Right kidney (tissue), 1 donor: ENCODE measurements at regions not wholly inside any gene's neighbourhood (a gene's known extent, or its start where the extent isn't known, plus 50 kb on each side); places are given as distances from the start of the nearest gene placed in this dataset.

ENCODE experiments used
- DNase-seq: peaks from one replicate; pipeline ENCODE4 v3.0.0-alpha.2; 2016

- no peak for DNase-seq
Measured at GRCh38 chr2:220935789-220936321, 636.2 kb downstream of the EPHA4 start.

DNA sequence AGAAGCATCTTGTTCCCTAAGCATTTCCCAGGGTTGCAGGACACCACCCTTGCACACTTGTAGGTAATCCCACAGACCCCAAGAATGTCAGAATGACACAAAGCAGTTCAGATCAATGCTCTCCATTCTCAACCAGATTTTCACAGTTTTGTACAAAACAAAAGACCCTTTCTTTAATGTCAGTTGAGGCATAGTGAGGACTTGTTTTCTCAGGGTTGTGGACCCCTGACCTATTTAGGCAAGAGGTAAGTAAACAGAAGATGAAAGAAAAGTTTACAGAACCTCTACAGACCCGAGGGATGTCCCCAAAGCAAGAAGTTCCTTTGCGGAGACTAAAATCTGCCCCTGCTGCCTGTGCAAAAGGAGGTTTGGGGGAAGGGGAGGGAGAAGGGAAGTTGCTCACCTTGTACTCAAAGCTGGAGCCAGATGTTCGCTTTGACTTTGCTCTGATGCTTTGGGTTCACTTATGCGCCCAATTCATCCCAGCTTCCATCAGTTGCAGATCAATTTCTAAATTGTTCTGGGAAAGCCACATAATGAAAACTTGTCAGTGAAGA is 635.4 kb downstream of the EPHA4 start:
- DNase-seq = no peak

GRCh38 chr2:220937245-220937644 is 634.9 kb downstream of the EPHA4 start:
- DNase-seq = no peak

GRCh38 chr2:220940646-220941045 is 631.5 kb downstream of the EPHA4 start:
- no peak for DNase-seq

DNA sequence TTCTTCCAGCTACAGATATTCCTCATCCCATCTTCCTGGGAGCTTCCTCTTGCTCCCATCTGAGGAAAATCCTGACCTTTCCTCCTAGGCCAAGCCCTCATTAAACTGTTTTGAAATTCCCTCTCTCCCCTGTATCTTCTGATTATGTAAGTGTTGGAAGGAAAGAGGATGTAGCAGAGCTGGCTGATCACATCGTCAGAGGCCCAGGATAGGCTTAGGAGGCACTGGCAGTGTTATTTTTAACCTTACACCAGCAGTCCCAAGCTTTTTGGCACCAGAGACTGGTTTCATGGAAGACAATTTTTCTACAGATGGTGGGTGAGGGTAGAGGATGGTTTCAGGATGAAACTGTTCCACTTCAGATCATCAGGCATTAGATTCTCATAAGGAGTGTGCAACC is 630.4 kb downstream of the EPHA4 start:
- no peak for DNase-seq

- DNase-seq = no peak
Measured at GRCh38 chr2:220946552-220946951, 625.6 kb downstream of the EPHA4 start.

DNA sequence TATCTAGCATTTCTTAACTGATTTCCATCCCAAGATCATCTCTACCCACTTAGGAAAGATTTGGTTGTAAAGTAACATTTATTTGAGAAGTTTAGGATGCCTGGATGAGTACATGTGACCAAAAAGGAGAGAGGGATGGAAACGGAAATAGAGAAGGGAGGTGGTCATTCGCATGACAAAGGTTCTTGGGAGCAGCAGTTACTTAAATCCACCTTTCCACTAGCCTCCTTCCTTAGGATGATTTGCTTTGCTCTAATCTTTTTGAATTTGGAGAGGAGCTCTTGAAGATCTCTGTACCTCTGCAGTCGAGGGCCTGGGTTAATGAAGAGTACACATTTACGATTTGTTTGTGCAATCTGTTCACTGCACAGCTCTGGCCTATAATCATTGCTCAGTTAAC is 623.5 kb downstream of the EPHA4 start:
- DNase-seq = no peak

DNA sequence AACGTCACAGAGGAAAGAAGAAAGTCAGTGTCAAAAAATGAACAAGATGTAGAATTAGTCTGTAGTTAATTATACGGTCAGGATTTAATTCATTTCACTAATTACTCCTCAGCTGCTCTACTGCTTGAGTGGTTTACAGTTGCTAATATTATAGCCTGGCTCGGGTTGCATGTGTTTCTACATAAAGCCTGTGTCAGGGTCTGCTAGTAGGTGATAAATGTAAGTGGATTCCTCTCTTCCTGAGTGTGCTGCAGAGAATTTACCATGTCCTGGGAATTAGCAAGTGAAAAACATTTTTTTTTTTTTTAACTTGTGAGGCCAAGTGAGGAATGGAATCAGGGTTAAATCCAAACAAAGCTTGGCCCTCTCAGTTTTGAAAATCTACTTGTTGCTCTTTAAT is 622.6 kb downstream of the EPHA4 start:
- no peak for DNase-seq

DNA sequence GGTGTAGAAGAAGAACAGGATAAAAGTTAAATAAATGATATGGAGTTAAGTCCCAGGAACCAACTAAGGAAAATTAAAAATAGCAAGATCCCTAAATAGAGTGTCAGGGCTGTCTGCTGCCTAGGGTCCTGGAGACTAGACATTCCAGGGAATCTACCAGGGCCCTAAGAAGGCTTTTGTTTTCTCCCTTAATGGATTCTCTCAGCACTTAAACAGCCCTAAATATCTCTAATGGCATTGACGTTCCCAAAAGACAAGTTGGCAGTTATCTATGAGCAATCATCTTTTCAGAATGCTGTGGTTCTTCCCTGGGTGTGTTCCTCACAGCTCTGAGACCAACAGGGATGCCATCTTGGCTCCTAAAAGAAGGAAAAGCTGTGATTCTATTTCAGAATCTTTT is 616.3 kb downstream of the EPHA4 start:
- DNase-seq = no peak

GRCh38 chr2:220956429-220956828 is 615.7 kb downstream of the EPHA4 start:
- no peak for DNase-seq

- DNase-seq = no peak
Measured at GRCh38 chr2:220959391-220959802, 612.7 kb downstream of the EPHA4 start.

- DNase-seq = no peak
Measured at GRCh38 chr2:220961143-220961860, 610.8 kb downstream of the EPHA4 start.

GRCh38 chr2:220962556-220962955 is 609.5 kb downstream of the EPHA4 start:
- DNase-seq = no peak

- no peak for DNase-seq
Measured at GRCh38 chr2:220963076-220963475, 609.0 kb downstream of the EPHA4 start.

GRCh38 chr2:220963930-220964329 is 608.2 kb downstream of the EPHA4 start:
- no peak for DNase-seq

DNA sequence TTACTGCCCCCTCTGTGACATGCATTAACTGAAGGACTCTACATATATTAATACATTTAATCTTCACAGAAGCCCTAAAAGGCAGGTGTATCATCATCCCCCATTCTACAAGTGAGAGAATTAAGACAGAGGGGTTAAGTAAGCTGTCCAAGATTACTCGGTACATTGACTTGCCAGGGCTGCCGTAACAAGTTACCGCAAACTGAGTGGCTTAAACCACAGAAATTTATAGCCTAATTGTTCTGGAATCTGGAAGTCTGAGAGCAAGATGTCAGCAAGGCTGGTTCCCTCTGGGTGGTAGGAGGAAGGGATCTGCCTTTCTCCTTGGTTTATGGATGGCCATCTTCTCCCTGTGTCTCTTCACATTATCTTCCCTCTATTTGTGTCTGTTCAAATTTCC is 605.5 kb downstream of the EPHA4 start:
- no peak for DNase-seq

GRCh38 chr2:220969348-220969747 is 602.8 kb downstream of the EPHA4 start:
- no peak for DNase-seq

DNA sequence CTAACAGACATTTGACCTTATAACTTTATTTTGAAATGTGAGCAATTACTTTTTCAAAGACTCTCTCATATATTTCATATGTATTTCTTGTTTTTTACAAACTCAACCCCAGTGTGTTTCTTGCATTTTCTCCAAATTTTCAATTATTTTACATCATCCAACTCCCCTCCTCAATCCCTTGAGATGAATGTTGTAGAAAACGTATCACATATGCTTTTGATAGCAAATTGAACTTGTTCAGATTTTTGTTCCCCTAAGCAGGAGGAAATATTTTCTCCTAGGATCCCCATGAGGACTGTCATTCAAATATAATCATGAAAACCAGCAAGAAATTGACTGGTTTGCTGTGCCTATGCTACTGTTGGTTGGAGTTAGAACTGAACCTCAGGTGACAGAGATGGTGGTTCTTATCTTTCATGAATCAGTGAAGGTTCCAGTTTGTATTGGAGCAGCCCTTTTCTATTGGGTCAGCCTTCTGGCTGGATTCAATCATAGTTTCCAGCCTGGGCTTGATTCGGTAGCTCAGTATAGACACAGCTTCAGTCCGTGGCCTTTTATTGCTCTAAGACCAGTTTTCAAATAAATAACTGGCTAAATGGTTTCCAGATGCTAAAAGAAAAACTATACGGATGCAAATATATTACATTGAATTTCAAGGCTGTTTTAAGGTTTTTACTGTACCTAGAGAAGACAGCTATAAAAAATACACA is 591.0 kb downstream of the EPHA4 start:
- no peak for DNase-seq

GRCh38 chr2:220981926-220982325 is 590.2 kb downstream of the EPHA4 start:
- no peak for DNase-seq

DNA sequence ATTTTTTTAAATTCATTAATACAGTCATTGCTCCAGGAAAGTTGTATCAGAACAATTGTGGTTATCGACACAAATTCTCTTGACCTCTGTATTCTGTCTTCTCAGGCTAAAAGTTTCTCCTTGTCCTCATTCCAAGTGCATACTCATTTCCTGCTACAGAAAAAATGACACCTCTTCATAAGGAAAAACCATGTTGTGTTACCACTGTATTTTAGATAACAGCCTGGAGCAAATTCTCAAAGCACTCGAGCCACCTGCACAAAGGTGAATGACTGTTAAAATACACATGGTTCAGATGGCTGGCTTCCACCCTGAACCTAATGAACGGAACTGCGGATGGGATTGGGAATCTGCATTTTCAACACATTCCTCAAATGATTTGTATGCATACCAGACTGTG is 586.5 kb downstream of the EPHA4 start:
- no peak for DNase-seq

- no peak for DNase-seq
Measured at GRCh38 chr2:220987839-220988238, 584.3 kb downstream of the EPHA4 start.

DNA sequence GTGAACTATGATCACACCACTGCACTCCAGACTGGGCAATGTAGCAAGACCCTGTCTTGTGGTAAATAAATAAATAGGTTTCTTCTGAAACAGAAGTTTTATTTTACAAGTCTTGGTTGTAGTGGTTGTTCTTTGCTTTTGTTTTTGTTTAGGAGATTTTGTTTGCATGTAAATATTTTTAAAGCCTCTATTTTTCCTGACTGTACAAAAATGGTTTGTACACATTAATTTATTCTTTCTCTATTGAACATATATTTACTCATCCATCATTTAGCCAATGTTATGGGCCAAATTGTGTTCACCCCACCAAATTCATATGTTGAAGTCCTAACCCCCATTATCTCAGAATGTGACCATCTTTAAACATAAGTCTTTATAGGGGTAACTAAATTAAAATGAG is 580.1 kb downstream of the EPHA4 start:
- DNase-seq = no peak

DNA sequence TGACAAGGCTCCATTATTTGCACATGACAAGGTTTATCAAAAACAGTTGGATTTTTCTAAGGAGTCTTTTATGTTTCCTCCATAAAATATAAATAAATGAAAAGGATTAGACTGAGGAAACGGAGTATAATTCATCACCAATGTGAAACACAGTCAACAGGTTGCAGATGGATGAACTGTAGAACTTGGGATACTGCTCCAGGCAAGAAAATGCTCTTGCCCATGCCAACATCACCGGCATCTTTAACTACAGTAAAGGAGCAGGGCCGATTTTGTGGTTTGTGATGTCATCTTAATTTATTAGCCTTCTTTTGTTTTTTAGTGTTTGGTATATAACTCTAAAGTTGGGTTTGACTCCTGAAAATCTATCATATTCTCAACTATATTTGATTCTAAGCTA is 577.3 kb downstream of the EPHA4 start:
- no peak for DNase-seq

DNA sequence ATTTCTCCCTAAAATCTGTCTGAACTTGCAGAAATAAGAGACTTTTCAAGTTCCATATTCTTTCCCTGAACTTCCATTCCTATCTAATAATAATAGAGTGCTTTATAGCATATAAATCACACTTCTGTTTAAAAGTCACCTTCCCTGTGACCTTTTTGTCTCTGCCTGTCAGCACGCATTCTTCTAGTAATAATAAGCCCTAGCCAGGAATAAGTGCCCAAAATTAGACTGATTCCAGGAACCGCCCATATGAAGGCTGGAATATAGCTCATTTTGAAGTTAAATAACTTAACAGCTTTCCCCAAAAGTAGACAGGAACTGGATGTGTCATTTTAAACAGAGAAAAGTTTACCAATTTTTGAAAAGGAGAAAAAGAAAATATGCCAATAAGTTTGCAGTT is 576.5 kb downstream of the EPHA4 start:
- DNase-seq = no peak
